HUES48 (cell line): ENCODE measurements at regions not wholly inside any gene's neighbourhood (a gene's known extent, or its start where the extent isn't known, plus 50 kb on each side); places are given as distances from the start of the nearest gene placed in this dataset.

ENCODE experiments used
- H3K27ac ChIP-seq: one replicate; pipeline ENCODE4 v1.7.0; 2013; ENCODE audit warnings: low read depth, low read length, inconsistent platforms
- H3K27me3 ChIP-seq: 2 replicates; pipeline ENCODE4 v1.6.1; 2013; ENCODE audit warnings: mild to moderate bottlenecking, low read length; ENCODE audit not compliant: control insufficient read depth, insufficient read depth
- H3K36me3 ChIP-seq: 2 replicates; pipeline ENCODE4 v1.6.1; 2013; ENCODE audit warnings: low read length; ENCODE audit not compliant: control insufficient read depth, insufficient read depth
- H3K4me1 ChIP-seq: 2 replicates; pipeline ENCODE4 v1.6.1; 2013; ENCODE audit warnings: mild to moderate bottlenecking, low read length; ENCODE audit not compliant: control insufficient read depth, insufficient read depth
- H3K4me3 ChIP-seq: 2 replicates; pipeline ENCODE4 v1.5.1; 2013; ENCODE audit warnings: mild to moderate bottlenecking, low read depth, low read length
- H3K9ac ChIP-seq: 2 replicates; pipeline ENCODE4 v1.6.1; 2013; ENCODE audit warnings: mild to moderate bottlenecking, low read depth, low read length, moderate library complexity
- H3K9me3 ChIP-seq: 2 replicates; pipeline ENCODE4 v1.6.1; 2013; ENCODE audit warnings: low read length; ENCODE audit not compliant: control insufficient read depth, insufficient read depth

DNA sequence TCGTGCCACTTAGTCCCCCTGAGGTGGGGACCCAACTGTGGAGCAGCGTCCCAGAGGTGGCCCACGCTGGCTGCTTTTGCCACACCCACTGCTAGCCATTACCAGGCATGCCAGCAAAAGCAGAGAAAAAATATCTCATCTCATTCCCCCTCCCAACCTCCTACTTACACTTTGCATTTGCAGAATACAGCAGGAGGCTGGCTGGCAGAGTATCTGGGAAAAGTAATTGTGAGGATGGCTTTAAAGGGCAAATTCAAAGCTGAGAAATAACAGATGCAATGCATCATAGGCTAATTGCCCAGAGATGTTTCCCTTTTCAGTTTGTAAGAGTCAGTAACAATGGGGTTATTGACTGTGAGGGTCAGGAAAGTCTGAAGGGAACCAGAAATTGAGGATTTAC is 438.1 kb upstream of the DSEL start:
- no peaks in the 10 kb centered on the region for H3K36me3 ChIP-seq
- no peak overlapping the region for H3K4me3 ChIP-seq
- peaks cover 33% of the 10 kb centered on the region for H3K4me1 ChIP-seq
- H3K9me3 ChIP-seq: no peaks in the 10 kb centered on the region
- no peaks in the 10 kb centered on the region for H3K27me3 ChIP-seq
- H3K27ac ChIP-seq: no peak overlapping the region
- no peak overlapping the region for H3K9ac ChIP-seq

DNA sequence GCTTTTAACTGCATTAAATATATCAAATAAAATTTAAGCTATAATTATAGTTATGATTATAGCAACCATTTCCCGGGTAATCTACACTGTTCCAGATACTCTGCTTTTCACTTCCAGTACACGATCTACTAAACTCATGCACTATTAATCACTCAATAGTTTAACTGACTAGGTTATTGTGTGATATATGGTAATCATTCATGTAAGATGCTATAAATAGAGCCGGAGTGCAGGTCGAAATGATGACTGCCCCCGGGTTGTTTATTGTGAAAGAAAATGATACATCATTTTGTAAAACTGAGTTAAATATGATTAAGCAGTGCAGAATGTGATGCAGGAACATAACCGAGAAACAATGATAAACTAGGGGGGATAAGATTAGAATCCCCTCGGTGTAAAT is 434.6 kb upstream of the DSEL start:
- no peak overlapping the region for H3K27ac ChIP-seq

DNA sequence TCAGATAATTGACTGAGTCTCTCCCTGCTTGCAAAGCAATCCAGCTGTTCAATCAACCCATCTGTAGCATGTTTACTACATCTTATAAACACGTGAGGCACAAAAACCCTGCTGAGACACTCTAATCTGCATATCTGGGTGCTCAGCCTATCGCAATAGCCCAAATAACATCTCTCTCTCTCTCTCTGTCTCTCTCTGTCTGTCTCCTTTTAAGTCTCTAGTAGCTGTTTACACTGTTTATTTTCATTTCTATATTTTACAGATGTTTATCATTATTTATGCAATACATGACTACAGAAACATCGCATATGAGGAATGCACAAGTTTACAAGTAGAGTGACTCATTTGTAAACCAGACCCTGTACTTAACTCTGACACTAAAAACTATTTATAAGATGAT is 422.1 kb upstream of the DSEL start:
- Histone ChIP-seq H3K27me3 (no peaks in the 10 kb centered on the region), H3K9ac (no peak overlapping the region), H3K4me3 (no peak overlapping the region), H3K4me1 (no peaks in the 10 kb centered on the region), H3K9me3 (no peaks in the 10 kb centered on the region), H3K36me3 (no peaks in the 10 kb centered on the region), H3K27ac (no peak overlapping the region)

More for the DNA sequence above, 434.6 kb upstream of the DSEL start:
- Histone ChIP-seq H3K27me3 (no peaks in the 10 kb centered on the region), H3K4me1 (peaks cover 12% of the 10 kb centered on the region), H3K9ac (no peak overlapping the region), H3K4me3 (no peak overlapping the region), H3K9me3 (no peaks in the 10 kb centered on the region), H3K36me3 (no peaks in the 10 kb centered on the region)

DNA sequence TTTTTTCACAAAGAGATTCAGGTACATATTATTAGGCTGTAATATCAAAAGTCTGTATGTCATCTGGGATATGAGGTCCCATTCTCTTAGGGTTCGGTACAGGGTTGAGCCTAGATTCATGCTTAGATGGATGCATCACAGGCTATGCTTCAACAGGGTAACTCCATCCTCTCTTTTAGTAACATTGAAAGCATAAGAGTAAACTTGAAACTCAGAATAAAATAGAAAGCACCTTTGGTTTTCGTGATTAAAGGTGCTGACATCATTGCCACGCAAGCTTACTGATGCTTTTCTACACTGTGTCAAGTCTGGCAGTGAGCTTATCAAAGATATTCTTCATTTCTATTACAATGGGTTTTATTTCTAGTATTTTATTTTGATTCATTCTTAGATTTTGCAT is 419.1 kb upstream of the DSEL start:
- H3K27me3 ChIP-seq: no peaks in the 10 kb centered on the region

DNA sequence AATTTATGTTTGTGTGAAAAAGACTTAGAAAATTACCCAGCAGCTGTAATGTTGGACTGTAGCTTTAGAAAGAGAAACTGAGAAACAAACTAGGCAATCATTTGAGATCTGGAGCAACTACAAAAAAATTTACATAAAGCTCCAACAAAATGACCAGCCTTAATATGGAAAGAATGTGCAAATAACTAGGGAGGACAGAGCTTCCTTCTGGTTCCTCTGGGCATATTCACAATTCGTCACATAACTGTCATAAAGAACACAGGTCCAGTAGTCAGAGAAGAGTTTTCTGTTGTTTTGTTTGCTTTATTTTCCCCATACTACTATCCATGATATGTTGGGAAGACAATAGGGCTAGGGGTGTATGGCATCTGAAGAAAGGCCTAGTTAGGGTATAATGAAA is 416.8 kb upstream of the DSEL start:
- Histone ChIP-seq H3K9me3 (no peaks in the 10 kb centered on the region), H3K4me3 (no peak overlapping the region), H3K36me3 (no peaks in the 10 kb centered on the region), H3K4me1 (no peaks in the 10 kb centered on the region), H3K27me3 (no peaks in the 10 kb centered on the region), H3K27ac (no peak overlapping the region), H3K9ac (no peak overlapping the region)

More for the DNA sequence above, 419.1 kb upstream of the DSEL start:
- H3K9me3 ChIP-seq: no peaks in the 10 kb centered on the region
- no peak overlapping the region for H3K27ac ChIP-seq
- no peak overlapping the region for H3K4me3 ChIP-seq
- H3K36me3 ChIP-seq: no peaks in the 10 kb centered on the region
- no peaks in the 10 kb centered on the region for H3K4me1 ChIP-seq
- H3K9ac ChIP-seq: no peak overlapping the region

DNA sequence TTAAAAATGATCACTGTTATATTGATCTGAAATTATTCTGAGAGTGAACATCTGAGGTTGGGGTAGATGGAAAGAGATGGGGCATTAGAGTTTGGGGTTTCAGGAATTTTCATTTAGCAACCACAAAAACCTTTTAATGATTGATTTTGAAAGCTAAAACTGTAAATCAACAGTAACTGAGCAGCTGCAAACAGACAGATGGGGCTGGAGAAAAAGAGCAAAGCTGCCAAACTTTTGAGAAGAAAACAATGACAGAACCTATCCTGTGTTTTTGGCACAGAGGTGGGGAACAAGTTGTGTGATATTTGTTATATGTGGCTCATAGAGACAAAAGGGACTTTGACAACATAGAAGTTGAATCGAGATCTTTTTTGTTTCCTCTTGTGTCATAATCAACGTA is 415.8 kb upstream of the DSEL start:
- Histone ChIP-seq H3K4me3 (no peak overlapping the region), H3K4me1 (no peaks in the 10 kb centered on the region), H3K27ac (no peak overlapping the region), H3K9me3 (no peaks in the 10 kb centered on the region), H3K27me3 (no peaks in the 10 kb centered on the region), H3K36me3 (no peaks in the 10 kb centered on the region), H3K9ac (no peak overlapping the region)

DNA sequence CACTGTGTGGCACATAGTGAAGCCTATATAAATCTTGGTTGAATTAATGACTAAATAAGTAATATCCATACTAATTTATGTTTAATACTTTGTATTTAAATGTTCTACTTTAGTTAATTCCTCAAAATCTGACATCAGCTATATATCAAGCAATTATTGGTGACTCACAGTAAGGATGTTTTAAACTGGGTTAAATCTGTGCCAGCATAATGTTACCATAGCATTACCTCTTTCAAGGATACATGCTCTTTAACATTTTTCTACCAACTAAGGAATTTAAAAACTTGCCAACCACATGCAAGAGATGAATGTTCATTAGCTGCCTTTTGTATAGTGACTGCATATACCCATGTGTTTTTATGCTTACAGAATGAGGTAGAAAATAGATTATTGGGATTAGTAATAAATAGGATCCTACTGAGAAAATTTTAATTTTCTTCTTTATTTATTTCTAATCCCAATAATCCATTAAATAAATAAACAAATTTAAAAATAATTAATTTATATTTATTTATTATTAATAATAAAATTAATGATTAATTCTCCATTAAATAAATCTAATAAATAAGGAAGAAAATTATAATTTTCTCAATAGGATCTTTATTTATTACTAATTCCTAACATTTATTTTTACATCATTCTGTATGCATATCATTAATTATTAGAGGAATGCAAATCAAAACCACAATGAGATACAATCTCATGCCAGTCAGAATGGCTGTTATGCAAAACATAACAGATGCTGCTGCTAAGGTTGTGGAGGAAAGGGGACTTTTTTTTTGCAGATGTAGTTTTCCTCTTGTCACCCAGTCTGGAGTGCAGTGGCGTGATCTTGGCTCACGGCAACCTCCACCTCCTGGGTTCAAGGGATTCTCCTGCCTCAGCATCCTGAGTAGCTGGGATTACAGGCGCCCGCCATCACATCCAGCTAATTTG is 410.7 kb upstream of the DSEL start:
- Histone ChIP-seq H3K9me3 (no peaks in the 10 kb centered on the region), H3K4me3 (no peak overlapping the region), H3K27me3 (no peaks in the 10 kb centered on the region), H3K4me1 (no peaks in the 10 kb centered on the region), H3K27ac (no peak overlapping the region), H3K9ac (no peak overlapping the region), H3K36me3 (no peaks in the 10 kb centered on the region)

DNA sequence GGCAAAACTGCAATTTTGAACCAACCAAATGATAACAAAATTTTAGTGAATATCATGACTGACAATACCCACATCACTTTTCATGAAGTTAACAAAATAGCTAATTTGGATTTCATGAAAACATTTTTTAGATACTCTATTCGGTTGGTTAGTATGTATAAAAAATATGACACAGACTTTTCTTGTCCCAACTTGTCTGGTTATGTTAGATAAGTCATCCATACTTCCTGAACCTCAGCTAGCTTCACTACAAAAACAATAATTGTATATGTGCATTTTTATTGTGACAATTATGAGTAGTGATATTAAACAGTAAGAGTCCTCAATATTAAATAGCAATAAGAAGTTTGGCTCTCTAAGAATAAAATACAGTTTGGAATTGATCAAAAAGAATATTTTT is 408.1 kb upstream of the DSEL start:
- Histone ChIP-seq H3K4me1 (no peaks in the 10 kb centered on the region), H3K4me3 (no peak overlapping the region), H3K9me3 (no peaks in the 10 kb centered on the region), H3K27ac (no peak overlapping the region), H3K9ac (no peak overlapping the region), H3K27me3 (no peaks in the 10 kb centered on the region), H3K36me3 (no peaks in the 10 kb centered on the region)

DNA sequence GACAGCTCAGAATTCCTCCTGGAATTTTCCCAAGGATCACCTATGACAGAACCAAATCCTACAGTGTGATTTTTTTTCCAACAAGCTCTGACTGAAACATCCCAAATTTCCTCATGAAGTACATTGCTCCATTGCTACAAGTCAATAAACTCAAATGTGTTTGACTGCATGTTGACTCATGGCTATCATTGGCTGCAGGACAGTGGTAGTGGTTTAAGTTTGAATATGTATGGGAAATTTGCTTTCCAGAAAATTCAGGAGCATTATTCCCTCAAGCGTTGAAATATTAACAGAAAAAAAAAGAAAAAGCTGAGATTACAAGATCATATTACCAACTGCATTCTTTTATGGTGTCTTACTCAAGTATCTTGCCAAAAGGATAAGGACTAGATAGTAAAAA is 402.8 kb upstream of the DSEL start:
- no peak overlapping the region for H3K4me3 ChIP-seq
- no peaks in the 10 kb centered on the region for H3K9me3 ChIP-seq
- H3K36me3 ChIP-seq: no peaks in the 10 kb centered on the region
- no peak overlapping the region for H3K9ac ChIP-seq
- no peaks in the 10 kb centered on the region for H3K27me3 ChIP-seq
- no peaks in the 10 kb centered on the region for H3K4me1 ChIP-seq
- no peak overlapping the region for H3K27ac ChIP-seq

DNA sequence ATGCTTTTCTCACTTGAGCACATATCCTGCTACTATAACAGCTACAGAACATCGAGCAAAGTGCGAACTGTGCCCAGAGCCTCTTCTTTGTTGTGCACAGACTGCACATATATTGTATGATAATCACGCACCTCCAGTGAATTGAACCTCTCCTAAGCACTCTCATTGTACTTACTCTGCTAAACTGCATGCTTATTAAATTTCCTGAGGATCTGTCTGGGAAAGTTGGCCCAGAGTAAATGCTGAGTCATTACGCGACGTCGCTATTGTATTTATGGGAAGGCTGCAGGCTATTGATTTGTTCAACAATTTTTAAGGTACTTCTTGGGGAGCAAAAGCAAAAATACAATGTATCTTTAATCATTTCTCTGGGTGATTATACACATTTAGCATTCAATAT is 399.6 kb upstream of the DSEL start:
- Histone ChIP-seq H3K27ac (no peak overlapping the region), H3K27me3 (no peaks in the 10 kb centered on the region), H3K9me3 (no peaks in the 10 kb centered on the region), H3K4me3 (no peak overlapping the region), H3K9ac (no peak overlapping the region), H3K4me1 (no peaks in the 10 kb centered on the region), H3K36me3 (no peaks in the 10 kb centered on the region)

DNA sequence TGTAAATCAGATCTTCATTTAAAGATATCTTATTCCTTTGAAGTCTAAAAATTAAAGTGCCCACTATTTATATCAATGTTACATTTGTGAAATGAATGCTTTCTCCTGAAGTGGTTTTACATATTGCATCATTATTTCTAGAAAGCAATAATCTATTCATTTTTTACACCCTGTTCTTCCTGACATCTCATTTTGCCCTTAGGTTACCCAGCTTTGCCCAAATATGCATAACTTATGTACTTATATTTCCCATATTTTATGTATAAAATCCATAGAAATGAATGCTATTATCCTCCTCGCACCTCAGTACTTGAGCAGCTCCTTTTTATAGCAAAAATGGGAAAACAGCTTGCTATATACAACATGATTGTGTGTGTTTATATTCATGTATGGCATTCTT is 396.5 kb upstream of the DSEL start:
- Histone ChIP-seq H3K9ac (no peak overlapping the region), H3K4me1 (no peaks in the 10 kb centered on the region), H3K27me3 (no peaks in the 10 kb centered on the region), H3K27ac (no peak overlapping the region), H3K36me3 (no peaks in the 10 kb centered on the region), H3K4me3 (no peak overlapping the region), H3K9me3 (no peaks in the 10 kb centered on the region)
